Left ventricle myocardium superior (tissue), 1 donor: ENCODE measurements at regions not wholly inside any gene's neighbourhood (a gene's known extent, or its start where the extent isn't known, plus 50 kb on each side); places are given as distances from the start of the nearest gene placed in this dataset.

Experiments used
- ATAC-seq: fragments of 200-7000 bp; cut with Tn5 transposase; one replicate; pipeline ENCODE4 v1.9.1; 2020; ENCODE audit warnings: mild to moderate bottlenecking, moderate library complexity
- DNase-seq: peaks from one replicate; pipeline ENCODE4 v3.0.0-alpha.2; 2020
- intact Hi-C: fragments of 100-400 bp; cut with micrococcal nuclease; formaldehyde crosslinking; loops from one replicate; pipeline ENCODE4 v1.11.0; 2022
- donor health status: DM: no; HTN: yes; CAD: no; lungs with severe emphysema.

DNA sequence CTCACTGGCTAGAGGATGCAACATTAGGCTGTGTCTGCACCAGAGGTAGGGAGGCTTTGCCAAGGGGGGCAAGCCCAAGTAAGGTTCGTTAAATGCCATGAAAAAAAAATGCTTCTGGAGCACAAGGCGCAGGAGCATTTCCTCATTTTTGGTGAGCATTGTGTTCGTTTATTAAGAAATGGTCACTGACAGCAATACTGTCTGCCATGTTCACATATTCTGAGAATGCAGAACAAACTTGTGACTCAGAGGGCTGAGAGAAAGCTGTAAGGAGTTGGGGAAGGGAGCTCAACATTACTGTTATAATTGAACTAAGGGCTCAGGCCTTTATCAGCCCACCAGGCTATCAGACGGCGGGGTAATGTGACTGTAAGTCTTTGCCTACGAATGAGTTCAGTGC is 465.4 kb upstream of the BTBD3 start:
- intact Hi-C loops = no loop called here
- no peak for ATAC-seq
- DNase-seq = no peak

DNA sequence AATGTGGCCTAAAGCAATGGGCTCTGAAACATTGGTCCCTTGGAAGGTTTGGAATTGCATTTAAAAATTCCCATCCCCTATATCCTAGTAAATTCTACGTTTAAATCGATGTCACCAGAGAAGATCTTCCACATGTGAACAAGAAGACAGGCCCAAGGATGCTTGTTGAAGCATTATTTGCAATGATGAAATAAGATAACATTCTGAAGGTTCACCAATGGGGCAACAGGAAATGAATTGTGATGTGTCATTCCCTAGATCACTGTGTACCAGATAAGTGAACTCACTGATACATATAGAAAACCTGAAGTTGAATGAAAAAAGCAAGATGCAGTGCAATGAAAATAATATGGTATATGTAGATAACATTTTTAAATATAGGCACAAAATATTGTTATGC is 464.3 kb upstream of the BTBD3 start:
- DNase-seq (no peak), ATAC-seq (no peak)
- intact Hi-C loops = no loop called here

DNA sequence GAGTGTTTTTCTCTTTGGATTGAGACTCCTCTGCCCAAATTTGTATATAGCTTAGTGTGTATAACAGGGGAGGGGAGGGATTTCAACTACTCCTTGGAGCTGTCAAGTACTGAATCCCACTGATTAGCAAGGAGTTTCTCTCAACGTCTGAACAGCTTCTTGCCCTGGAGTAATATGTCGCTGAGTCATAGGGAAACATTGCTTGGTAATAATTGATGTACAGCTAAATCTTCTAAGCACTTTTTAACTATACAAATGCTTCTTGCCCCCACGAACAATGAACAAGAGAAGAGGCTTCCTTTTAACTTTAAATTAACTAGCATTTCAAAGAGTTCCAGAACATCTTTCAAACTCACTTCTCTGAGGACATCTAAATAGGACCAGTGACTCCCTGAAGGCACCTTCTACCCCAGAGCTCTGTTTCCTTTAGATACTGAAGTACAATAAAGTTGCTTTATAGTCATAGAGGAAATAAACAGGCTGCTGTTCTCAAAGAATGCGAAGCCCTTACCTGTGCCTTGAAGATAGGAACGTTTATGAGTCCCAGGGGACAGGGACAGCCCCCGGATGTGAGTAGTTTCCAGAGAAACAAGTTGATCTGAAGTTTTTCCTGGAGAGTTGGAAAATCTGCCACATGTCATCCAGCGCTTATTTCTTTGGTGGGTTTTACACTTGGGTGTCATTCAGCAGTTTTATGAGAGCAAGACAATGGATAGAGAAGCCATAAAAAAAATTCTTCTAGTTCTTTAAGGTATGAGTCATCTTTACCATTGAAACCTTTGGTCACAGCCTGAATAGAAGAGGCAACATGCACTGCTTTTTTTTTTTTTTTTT is 462.5 kb upstream of the BTBD3 start:
- intact Hi-C loops = no loop called here
- DNase-seq = no peak
- ATAC-seq = peak; percentile 38

DNA sequence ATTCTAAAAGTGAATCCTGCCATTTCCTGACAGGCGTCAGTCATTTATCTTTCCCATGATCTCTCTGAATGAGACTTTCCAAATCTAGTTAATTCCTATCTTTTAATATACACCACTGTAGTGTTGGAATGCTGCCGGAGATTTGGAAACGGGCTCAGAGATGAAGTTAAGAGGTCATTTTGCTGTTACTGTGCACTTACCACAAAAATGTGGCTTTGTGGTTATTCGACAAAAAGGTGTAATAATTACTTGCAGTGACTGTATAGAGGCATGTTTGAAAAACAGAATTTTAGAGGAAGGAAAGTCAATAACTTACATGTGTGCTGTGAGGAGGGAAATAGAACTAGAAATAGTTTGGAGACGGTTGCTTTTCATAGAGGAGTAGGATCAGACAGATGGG is 460.2 kb upstream of the BTBD3 start:
- ATAC-seq = no peak
- no peak for DNase-seq
- intact Hi-C loops = no loop called here

DNA sequence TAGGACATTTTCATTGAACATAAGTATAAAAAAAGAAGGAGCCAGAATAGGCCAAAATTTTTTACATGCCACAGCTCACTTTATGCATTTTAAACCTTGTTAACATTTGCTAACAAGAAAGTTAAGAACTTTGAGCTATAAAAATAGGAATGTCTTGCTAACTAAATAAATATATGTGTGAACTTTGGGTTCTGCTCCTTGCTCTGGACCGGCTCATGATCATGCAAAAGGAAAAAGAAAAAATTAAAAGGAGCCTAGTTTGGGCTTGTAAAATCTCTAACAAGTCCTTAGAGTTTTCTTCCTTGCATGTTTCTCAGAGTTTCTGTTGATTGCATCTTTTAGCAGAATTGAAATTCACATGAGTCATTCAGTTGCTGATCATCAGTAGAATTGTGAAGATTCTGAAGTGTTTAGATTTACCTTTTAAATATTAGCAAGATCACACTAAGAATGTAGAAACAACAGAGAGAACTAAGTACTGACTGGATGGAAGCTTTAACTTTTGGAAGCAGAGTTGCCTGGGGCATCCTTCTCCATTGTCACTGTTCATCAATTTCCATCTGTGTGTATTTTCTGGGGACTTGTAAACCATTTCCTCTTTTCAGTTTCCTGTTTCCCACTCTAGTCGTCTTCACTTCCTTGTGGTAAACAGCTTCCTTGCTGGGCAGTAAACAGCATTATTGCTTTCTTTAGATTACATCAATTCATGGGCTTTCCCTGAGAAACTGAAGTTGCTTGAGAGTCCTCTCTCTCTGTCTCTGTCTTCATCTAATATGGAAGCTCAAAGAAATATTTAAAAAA is 458.4 kb upstream of the BTBD3 start:
- ATAC-seq (no peak), DNase-seq (no peak)
- intact Hi-C loops = no loop called here

DNA sequence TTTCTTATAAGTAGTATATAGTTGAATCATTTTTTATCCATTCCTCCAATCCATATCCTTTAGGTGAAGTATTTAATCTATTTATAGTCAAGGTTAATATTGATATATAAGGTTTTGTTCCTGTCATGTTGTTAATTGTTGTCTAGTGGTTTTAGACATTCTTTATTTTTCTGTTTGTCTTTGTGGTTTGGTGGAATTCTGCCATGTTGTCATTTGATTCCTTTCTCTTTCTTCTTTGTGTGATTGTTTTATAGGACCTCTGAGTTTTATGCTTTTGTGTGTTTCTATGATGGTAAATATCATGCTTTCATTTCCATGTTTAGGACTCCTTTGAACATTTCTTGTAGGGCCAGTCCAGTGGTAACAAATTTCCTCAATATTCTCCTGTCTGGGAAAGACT is 450.3 kb upstream of the BTBD3 start:
- ATAC-seq = no peak
- intact Hi-C loops = no loop called here
- DNase-seq = no peak

DNA sequence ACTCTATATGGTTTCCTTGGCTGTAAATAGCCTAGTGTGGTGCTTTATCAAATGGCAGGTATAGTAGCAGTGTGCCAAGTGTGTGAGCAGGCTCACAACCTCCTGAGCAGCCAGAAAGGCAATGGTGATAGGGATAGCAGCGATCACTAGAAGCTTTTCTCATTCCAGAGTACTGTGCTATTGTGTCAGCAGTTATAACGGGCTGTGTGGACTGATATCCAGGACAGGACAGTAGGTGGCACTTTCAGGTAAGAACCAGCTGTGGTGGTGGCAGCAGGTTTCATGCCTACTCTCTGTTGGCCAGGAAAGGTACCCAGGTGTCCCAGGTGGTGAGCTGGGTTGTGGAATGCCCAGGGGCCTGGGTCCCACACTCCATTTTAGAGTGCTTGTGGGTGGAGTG is 448.8 kb upstream of the BTBD3 start:
- DNase-seq (no peak), ATAC-seq (no peak)
- intact Hi-C loops = no loop called here

DNA sequence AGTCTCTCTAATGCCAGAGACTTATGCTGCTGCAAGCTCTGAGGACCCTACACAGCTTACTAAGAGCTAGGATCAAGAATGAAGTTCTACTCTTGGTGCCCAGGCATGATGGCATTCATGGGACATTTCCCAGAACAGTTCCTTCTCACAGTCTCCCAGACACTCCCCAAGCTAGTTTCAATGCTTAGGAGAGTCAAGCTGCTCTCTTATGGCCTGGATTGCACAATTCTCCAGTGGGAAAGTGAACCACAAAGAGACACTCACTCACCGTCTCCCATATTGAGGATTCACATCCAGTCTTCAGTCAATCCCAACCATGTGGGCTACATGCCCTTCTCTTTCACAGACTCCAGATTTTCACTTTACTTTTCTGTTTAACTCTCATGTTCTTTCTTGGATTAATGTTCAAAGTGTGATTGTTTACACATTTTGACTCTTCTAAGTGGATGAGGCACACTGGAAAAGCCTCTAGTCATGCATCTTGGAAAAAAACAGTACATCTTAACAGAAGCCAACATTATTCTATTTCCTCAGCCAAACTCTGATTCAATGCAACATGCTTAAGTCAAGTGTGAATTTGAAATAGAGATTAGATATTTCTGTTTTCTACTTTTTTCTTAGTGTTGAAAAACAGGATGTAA is 447.8 kb upstream of the BTBD3 start:
- intact Hi-C loops = no loop called here
- peak; percentile 56 for ATAC-seq
- no peak for DNase-seq

DNA sequence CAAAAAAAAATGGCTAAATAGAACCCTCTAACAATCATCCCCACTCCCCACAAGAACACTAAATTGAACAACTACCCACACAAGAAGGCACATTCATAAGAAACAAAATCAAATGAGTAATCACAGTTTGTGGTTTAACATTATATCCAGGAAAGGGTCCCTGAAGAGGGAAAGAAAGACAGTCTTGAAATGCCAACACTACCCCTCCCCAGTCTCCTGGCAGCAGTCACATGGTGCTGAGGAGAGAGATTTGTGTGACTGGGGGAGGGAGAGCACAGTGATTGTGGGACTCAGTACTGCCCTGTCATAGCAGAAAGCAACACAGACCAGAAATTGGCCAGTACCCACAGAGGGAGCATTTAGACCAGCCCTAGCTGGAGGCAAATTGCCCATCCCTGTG is 443.7 kb upstream of the BTBD3 start:
- no peak for DNase-seq
- intact Hi-C loops = no loop called here
- no peak for ATAC-seq

DNA sequence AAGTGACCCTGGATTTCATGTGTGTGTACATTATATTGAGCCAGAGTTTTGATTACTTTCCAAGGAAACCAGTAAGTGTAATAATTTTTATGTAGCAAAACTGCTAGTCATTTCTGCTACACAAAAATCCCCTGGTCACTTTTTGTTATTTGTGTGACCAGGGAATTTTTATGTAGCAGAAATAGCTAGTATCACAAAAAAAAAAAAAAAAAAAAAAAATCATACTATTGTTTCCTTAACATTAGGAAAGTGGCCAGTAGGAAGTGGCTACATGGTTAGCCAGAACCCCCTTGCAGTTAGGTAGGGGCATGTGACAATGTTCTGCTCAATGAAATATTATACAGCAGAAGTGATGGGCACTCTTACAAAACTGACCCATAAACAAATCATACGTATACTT is 434.0 kb upstream of the BTBD3 start:
- DNase-seq = no peak
- intact Hi-C loops = no loop called here
- ATAC-seq = no peak

DNA sequence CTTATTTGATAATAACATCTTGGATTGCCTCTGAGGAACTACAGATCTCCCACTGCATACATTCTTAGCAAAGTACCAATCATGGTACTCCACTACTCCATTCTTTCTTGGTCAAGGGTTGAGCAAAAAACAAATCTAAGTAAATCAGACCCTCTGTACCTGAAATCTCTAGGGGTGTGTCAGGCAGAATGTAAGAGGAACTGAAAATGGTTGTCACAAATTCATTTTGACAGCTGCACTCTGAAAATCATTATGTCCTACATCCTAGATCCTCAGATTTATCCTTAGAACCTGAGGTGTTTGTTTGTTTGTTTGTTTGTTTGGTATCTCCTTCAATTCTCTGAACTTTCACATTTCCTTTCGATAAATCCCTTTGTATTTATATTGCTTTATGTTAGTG is 433.2 kb upstream of the BTBD3 start:
- intact Hi-C loops = no loop called here
- no peak for ATAC-seq

DNA sequence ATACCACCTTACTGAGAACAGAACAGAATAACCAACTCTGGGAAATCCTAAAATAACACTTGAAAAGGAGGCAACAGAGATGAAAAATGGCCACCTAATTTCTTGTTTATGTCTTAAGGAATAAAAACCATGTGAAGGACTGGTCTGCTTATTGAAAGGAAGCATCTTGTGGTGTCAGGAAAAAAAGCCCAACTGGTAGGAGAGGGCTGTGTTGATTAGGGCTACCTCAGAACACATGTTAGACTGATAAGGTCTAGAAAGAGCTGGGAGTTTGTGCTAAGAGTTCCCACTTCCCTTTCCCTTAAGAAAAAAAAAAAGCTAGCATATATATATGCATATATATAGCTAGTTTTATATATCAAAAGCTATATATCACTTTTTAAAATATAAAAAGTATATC is 425.3 kb upstream of the BTBD3 start:
- intact Hi-C loops = no loop called here
- ATAC-seq (no peak), DNase-seq (no peak)

More for the DNA sequence above, 433.2 kb upstream of the BTBD3 start:
- no peak for DNase-seq

DNA sequence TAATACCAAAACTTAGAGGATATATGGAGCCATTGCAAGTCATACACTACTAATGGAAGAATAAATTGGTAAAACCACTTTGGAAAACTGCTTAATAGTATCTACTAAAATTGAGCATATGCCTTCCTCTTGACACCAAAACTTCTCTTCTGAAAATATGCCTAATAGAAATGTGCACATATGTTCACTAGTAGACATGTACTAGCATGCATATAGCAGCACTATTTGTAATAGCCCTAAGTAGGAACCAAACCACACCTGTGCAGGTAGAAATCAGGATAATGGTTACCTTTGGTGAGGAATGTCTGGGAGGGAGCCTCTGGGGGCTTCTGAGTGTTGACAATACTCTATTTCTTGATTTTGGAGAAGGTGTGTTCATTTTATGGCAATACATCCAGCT is 424.8 kb upstream of the BTBD3 start:
- ATAC-seq (no peak), DNase-seq (no peak)
- intact Hi-C loops = no loop called here

DNA sequence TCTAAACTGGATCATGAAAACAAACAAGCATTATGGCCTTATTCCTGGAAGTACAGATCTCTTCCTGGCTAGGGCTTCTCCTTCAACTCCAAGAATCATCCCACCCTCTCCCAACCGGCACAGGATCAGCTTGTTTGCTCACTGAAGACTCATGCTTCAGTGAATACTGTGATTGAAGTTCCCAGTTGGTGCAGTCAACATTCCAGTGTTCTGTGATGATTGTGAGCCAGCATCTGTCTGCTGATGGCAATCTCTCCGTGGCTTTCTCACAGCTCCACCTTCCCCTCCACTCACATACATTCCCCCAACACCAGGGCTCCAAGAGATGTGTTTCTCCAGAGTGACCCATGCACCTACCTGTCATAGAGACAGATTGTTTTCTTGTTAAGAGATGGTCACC is 421.3 kb upstream of the BTBD3 start:
- no peak for DNase-seq
- ATAC-seq = no peak
- intact Hi-C loops = no loop called here

DNA sequence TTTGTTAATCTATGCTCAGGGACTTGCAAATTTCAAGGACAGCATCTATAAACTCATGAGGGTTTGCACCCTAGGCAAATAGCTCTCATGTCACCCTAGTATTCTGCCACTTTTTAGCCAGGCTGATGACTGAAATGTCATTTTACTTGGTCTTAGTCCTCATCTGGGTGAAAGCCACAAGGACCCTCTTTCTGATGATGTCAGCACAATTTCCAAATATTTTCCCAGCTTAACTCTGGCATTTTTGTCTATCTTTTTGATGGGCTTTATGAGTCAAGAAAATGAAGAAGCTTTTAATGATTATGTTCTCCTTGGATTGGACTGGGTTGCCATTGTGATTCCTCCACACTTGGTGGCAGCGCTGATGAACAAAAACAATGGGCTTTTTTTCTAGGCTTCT is 420.1 kb upstream of the BTBD3 start:
- ATAC-seq (no peak), DNase-seq (no peak)
- intact Hi-C loops = no loop called here

DNA sequence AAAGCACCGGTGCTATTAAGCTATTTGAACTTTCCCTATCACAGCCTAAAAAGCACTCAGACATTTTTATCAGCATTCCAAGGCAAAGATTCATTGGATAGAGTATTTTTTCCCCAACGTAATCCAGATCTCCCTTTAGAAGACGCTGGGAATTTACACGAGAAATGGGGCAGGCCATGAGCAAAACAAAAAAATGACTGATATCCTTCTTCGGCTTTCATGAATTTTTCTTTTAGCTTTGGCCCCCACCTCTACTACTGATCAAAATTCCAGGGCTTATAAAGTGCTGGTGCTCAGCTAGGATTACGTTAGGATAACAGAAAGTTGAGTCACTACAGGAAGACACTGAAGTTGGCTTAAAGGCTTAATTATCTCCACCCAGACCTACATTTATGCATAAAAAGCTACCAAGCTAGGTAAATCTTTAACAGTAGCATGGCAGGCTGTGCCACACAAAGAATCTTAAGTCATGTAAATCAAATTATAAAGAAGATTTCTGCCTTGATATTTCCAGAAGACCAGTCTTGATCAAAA is 418.5 kb upstream of the BTBD3 start:
- ATAC-seq (no peak), DNase-seq (no peak)
- intact Hi-C loops = no loop called here

DNA sequence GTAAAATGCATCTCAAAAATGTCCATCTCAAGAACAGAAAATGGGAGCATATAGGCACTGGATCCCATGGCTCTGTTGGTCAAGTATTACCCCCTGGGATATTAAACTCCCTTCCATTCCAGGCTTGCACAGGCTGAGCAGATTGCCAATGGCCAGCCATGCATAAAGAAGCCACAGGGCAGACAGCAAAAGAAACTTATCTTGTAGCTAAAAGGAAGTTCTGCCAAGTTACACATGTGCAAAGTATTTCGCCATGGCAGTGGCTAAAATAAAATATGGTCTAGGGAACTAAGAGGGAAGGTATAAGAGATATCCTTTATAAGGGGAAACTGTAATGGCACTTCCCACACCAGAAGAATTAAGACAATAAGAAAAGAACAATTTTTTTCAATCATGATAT is 415.6 kb upstream of the BTBD3 start:
- intact Hi-C loops = no loop called here
- DNase-seq (no peak), ATAC-seq (no peak)

DNA sequence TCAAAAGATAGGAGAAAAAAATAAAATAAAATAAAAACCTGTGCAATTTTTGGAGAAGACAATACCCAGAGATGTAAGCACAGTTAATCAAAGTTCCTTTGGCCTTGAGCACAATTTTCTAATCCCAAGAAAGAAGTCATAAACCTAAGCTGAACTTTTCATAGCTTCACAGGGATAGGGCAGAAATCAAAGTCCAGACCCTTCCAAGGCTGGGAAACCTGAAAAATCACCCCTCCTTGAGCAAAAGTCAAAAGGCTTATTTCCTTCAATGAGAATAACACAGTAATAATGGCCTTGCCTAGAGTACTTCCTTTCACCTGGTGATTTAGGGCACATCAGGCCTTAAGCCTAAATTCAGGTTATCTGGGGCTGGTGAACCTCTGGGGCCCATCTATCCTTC is 415.0 kb upstream of the BTBD3 start:
- DNase-seq (no peak), ATAC-seq (no peak)
- intact Hi-C loops = no loop called here

DNA sequence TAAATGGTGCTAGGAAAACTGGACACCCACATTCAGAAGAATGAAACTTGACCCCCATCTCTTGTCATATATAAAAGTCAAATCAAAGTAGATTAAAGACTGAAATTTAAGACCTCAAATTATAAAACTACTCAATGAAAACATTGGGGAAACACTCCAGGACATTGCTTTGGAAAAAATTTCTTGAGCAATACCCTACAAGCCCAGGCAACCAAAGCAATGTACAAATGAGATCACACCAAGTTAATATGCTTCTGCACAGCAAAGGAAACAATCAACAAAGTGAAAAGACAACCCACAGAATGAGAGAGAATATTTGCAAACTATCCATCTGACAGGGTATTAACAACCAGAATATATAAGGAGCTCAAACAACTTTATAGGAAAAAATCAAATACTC is 407.9 kb upstream of the BTBD3 start:
- no peak for ATAC-seq
- intact Hi-C loops = no loop called here
- DNase-seq = no peak

DNA sequence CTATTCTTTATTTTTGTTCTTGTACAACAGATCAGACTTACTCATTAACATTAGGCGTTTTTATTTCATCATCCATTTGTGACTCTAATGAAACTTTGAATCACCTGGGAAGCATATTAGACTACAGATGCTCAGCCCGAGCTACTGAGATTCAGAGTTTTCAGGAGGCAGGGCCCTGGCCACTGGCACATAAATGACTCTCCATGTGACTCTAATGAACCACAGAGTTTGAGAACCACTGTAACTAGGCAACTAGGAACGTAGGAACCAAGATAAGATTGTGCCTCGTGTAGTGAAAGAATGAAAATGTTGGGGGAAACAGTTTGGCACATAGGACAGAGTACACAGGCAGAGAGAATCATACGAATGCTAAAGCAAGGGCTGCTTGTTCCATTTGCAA is 405.9 kb upstream of the BTBD3 start:
- ATAC-seq (no peak), DNase-seq (no peak)
- intact Hi-C loops = no loop called here
